ENCODE measurements at regions not wholly inside any gene's neighbourhood (a gene's known extent, or its start where the extent isn't known, plus 50 kb on each side); places are given as distances from the start of the nearest gene placed in this dataset.

- in situ Hi-C loops (cut with MboI; ENCODE audit: low sequenced_read_pairs), result no loop called here
- no peaks in the 10 kb centered on the region for H3K36me3 ChIP-seq (replicated peaks)
- H3K4me1 ChIP-seq, result no peaks in the 10 kb centered on the region
- H3K9me3 ChIP-seq, result no peaks in the 10 kb centered on the region
- no peaks in the 10 kb centered on the region for H3K27me3 ChIP-seq (ENCODE audit: low read depth)
- no peak for DNase-seq (ENCODE audit: low spot score in 2 of 2)
- H3K4me3 ChIP-seq, result no peak overlapping the region
These were observed 552.0 kb upstream of the CLINT1 start for GRCh38 chr5:158410976-158411375.

GRCh38 chr5:158409507-158409906 is 550.6 kb upstream of the CLINT1 start:
- Histone ChIP-seq H3K36me3 (replicated peaks) (no peaks in the 10 kb centered on the region), H3K27me3 (ENCODE audit: low read depth) (no peaks in the 10 kb centered on the region), H3K4me3 (no peak overlapping the region), H3K9me3 (no peaks in the 10 kb centered on the region), H3K4me1 (no peaks in the 10 kb centered on the region)
- no peak for DNase-seq (ENCODE audit: low spot score in 2 of 2)
- in situ Hi-C loops (cut with MboI; ENCODE audit: low sequenced_read_pairs), result no loop called here

GRCh38 chr5:158407824-158408195 is 548.9 kb upstream of the CLINT1 start:
- Histone ChIP-seq H3K4me3 (no peak overlapping the region), H3K36me3 (replicated peaks) (no peaks in the 10 kb centered on the region), H3K27me3 (ENCODE audit: low read depth) (no peaks in the 10 kb centered on the region), H3K4me1 (no peaks in the 10 kb centered on the region), H3K9me3 (no peaks in the 10 kb centered on the region)
- DNase-seq (ENCODE audit: low spot score in 2 of 2), result no peak
- in situ Hi-C loops (cut with MboI; ENCODE audit: low sequenced_read_pairs), result no loop called here

- H3K27me3 ChIP-seq (ENCODE audit: low read depth), result no peaks in the 10 kb centered on the region
- no peaks in the 10 kb centered on the region for H3K9me3 ChIP-seq
- DNase-seq (ENCODE audit: low spot score in 2 of 2), result no peak
- H3K4me1 ChIP-seq, result no peaks in the 10 kb centered on the region
- H3K4me3 ChIP-seq, result no peak overlapping the region
- in situ Hi-C loops (cut with MboI; ENCODE audit: low sequenced_read_pairs), result no loop called here
- H3K36me3 ChIP-seq (replicated peaks), result no peaks in the 10 kb centered on the region
These were observed 548.2 kb upstream of the CLINT1 start for GRCh38 chr5:158406884-158407823.

DNA sequence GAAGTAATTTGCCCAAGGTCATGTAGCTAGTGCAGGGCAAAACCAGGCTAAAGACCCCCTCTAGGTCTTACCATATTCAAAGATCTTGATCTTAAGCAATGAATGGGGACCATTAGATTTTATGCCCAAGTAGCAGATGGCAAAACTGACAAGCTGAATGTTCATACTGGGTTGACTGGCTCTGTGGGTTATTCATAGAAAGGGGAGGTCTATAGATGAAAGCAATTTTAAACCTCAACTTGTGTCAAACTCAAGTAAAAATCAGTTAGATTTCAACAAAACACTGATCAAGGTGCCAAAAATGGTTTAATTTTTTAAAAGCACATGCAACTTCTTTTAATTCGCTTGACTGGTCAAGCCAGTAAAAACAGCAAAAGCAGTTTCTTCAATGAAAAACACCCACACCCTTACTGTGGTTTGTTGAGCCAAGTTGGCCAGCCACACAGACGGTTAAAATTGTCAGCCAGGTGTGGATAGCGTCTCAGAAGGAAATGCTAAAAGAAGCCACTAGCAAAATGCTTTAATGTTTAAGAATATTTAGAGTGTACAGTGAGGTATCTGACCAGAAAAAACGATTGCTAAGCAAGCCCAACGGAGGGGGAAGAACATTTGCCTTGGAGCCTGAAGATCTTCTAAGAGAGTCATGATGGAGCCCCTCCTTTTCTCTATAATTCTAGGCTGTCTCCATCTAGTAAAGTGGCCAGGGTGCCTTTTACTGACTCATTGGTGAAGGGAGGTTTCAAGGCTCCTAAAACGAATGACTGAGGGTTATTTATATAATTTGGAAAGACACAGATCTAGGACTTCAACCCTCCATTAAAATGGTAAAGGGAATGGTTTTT is 539.6 kb upstream of the CLINT1 start:
- in situ Hi-C loops (cut with MboI; ENCODE audit: low sequenced_read_pairs), result no loop called here
- Histone ChIP-seq H3K9me3 (no peaks in the 10 kb centered on the region), H3K4me3 (no peak overlapping the region), H3K27me3 (ENCODE audit: low read depth) (no peaks in the 10 kb centered on the region), H3K4me1 (no peaks in the 10 kb centered on the region), H3K36me3 (replicated peaks) (no peaks in the 10 kb centered on the region)
- no peak for DNase-seq (ENCODE audit: low spot score in 2 of 2)

DNA sequence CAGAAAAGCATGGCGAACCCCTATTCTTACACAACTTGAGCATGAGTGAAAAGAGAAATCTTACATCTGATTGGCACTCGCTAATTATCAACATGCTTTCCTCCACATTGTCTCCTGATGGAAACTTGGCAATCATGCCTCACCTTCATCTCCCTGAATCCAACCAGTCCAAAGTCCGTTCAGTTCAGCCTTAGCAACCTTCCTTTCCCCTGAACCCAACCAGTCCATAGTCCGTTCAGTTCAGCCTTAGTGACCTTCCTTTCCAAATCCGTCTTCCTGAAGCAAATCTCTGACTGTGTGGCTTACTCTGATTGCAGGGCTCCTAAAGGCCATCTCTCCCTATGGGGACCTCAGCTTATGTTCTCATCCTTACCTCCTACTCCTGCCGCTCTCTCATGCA is 538.3 kb upstream of the CLINT1 start:
- no peaks in the 10 kb centered on the region for H3K9me3 ChIP-seq

DNA sequence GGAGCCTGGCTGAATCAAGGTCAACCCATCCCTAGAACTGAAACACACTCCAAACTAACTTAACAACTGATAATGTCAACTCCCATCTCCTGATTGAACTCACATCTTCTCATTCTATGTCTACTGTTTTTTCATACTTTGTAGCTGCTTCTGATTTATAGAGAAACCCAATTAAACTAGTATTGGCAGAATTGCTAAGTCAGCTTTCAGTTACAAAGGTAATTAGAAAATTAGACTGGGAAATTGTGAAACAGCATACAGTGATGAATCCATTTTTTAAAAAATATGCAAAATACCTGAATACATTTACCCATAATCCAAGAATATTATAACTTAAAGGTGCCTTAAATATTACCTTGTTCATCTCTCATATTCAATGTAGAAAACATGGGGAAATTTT is 535.2 kb upstream of the CLINT1 start:
- H3K27me3 ChIP-seq (ENCODE audit: low read depth), result no peaks in the 10 kb centered on the region
- DNase-seq (ENCODE audit: low spot score in 2 of 2), result no peak
- no peaks in the 10 kb centered on the region for H3K9me3 ChIP-seq
- no peaks in the 10 kb centered on the region for H3K4me1 ChIP-seq
- no peak overlapping the region for H3K4me3 ChIP-seq
- in situ Hi-C loops (cut with MboI; ENCODE audit: low sequenced_read_pairs), result no loop called here
- no peaks in the 10 kb centered on the region for H3K36me3 ChIP-seq (replicated peaks)

More for the DNA sequence above, 538.3 kb upstream of the CLINT1 start:
- no peak overlapping the region for H3K4me3 ChIP-seq
- no peak for DNase-seq (ENCODE audit: low spot score in 2 of 2)
- no peaks in the 10 kb centered on the region for H3K36me3 ChIP-seq (replicated peaks)
- H3K4me1 ChIP-seq, result no peaks in the 10 kb centered on the region
- in situ Hi-C loops (cut with MboI; ENCODE audit: low sequenced_read_pairs), result no loop called here
- H3K27me3 ChIP-seq (ENCODE audit: low read depth), result no peaks in the 10 kb centered on the region

DNA sequence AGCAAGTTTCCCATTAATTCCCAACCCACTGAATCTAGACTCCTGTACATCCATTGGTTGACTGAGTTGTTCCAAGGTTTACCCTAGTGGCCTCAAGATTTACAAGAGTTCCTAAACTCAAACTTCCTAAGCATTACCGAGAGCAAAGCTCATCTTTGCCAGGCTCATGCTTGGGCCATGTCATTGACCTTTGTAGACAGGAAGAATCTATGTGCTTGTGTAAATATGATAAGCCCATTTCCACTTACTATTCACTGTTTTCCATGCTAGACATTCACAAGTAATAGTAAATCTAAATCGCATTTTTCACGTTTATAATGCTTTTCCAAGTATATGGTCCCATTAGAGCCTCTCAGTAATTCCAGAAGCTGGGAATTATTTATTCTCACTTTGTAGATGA is 534.5 kb upstream of the CLINT1 start:
- H3K4me1 ChIP-seq, result no peaks in the 10 kb centered on the region
- in situ Hi-C loops (cut with MboI; ENCODE audit: low sequenced_read_pairs), result no loop called here

GRCh38 chr5:158392753-158393152 is 533.8 kb upstream of the CLINT1 start:
- in situ Hi-C loops (cut with MboI; ENCODE audit: low sequenced_read_pairs), result no loop called here

More for the DNA sequence above, 534.5 kb upstream of the CLINT1 start:
- Histone ChIP-seq H3K27me3 (ENCODE audit: low read depth) (no peaks in the 10 kb centered on the region), H3K36me3 (replicated peaks) (no peaks in the 10 kb centered on the region), H3K9me3 (no peaks in the 10 kb centered on the region), H3K4me3 (no peak overlapping the region)
- DNase-seq (ENCODE audit: low spot score in 2 of 2), result no peak

GRCh38 chr5:158390577-158390976 is 531.6 kb upstream of the CLINT1 start:
- Histone ChIP-seq H3K4me1 (no peaks in the 10 kb centered on the region), H3K27me3 (ENCODE audit: low read depth) (no peaks in the 10 kb centered on the region), H3K36me3 (replicated peaks) (no peaks in the 10 kb centered on the region), H3K9me3 (no peaks in the 10 kb centered on the region), H3K4me3 (no peak overlapping the region)
- DNase-seq (ENCODE audit: low spot score in 2 of 2), result no peak
- in situ Hi-C loops (cut with MboI; ENCODE audit: low sequenced_read_pairs), result no loop called here

More at GRCh38 chr5:158392753-158393152, 533.8 kb upstream of the CLINT1 start:
- no peak for DNase-seq (ENCODE audit: low spot score in 2 of 2)
- H3K4me1 ChIP-seq, result no peaks in the 10 kb centered on the region
- H3K4me3 ChIP-seq, result no peak overlapping the region
- no peaks in the 10 kb centered on the region for H3K27me3 ChIP-seq (ENCODE audit: low read depth)
- H3K9me3 ChIP-seq, result no peaks in the 10 kb centered on the region
- H3K36me3 ChIP-seq (replicated peaks), result no peaks in the 10 kb centered on the region

- DNase-seq (ENCODE audit: low spot score in 2 of 2), result no peak
- H3K27me3 ChIP-seq (ENCODE audit: low read depth), result no peaks in the 10 kb centered on the region
- no peaks in the 10 kb centered on the region for H3K36me3 ChIP-seq (replicated peaks)
- H3K9me3 ChIP-seq, result no peaks in the 10 kb centered on the region
- H3K4me3 ChIP-seq, result no peak overlapping the region
- in situ Hi-C loops (cut with MboI; ENCODE audit: low sequenced_read_pairs), result no loop called here
- H3K4me1 ChIP-seq, result no peaks in the 10 kb centered on the region
These were observed 530.8 kb upstream of the CLINT1 start for GRCh38 chr5:158389786-158390185.

DNA sequence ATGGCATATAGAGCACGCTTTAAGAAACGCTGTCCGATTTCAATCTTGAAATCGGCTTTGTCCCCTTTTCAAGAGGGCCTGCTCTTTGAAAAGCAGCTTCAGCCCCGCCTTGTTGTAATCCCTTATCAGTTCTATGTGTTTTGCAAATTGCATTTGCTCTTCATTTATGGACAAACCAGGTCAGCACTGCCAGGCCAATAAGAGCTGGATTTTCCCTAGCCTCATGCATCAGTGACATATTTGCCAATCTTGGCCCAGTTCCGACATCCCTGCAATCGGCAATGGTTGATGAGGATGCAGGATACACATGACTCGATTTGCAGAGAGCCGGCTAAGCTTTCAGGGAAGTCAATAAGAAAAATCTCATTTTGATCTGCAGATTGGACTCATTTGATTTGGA is 529.1 kb upstream of the CLINT1 start:
- Histone ChIP-seq H3K4me1 (no peaks in the 10 kb centered on the region), H3K36me3 (replicated peaks) (no peaks in the 10 kb centered on the region), H3K4me3 (no peak overlapping the region), H3K27me3 (ENCODE audit: low read depth) (no peaks in the 10 kb centered on the region), H3K9me3 (no peaks in the 10 kb centered on the region)
- in situ Hi-C loops (cut with MboI; ENCODE audit: low sequenced_read_pairs), result no loop called here
- no peak for DNase-seq (ENCODE audit: low spot score in 2 of 2)

- in situ Hi-C loops (cut with MboI; ENCODE audit: low sequenced_read_pairs), result no loop called here
- DNase-seq (ENCODE audit: low spot score in 2 of 2), result no peak
- H3K36me3 ChIP-seq (replicated peaks), result no peaks in the 10 kb centered on the region
- no peak overlapping the region for H3K4me3 ChIP-seq
- no peaks in the 10 kb centered on the region for H3K27me3 ChIP-seq (ENCODE audit: low read depth)
- no peaks in the 10 kb centered on the region for H3K4me1 ChIP-seq
- H3K9me3 ChIP-seq, result no peaks in the 10 kb centered on the region
These were observed 528.6 kb upstream of the CLINT1 start for GRCh38 chr5:158387499-158387898.

DNA sequence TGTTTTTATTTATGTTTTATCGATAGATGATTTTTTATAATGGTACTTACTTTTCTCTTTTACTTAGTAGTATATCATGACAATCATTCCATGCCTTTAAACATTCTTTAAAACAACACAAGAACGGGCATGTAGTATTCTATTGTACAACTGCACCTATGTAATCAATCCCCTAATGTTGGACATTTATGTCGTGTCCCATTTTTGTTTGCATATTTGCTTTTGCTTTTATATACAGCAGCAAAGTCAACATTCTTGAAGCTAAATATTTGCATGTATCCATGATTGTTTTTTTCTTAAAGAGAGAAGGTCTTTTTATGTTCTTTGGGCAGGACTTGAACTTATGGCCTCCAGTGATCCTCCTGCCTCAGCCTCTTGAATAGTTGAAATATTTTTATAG is 527.0 kb upstream of the CLINT1 start:
- in situ Hi-C loops (cut with MboI; ENCODE audit: low sequenced_read_pairs), result no loop called here
- H3K27me3 ChIP-seq (ENCODE audit: low read depth), result no peaks in the 10 kb centered on the region
- no peak for DNase-seq (ENCODE audit: low spot score in 2 of 2)
- H3K4me1 ChIP-seq, result no peaks in the 10 kb centered on the region
- H3K36me3 ChIP-seq (replicated peaks), result no peaks in the 10 kb centered on the region
- no peaks in the 10 kb centered on the region for H3K9me3 ChIP-seq
- H3K4me3 ChIP-seq, result no peak overlapping the region
